ENCODE measurements at regions not wholly inside any gene's neighbourhood (a gene's known extent, or its start where the extent isn't known, plus 50 kb on each side); places are given as distances from the start of the nearest gene placed in this dataset.

DNA sequence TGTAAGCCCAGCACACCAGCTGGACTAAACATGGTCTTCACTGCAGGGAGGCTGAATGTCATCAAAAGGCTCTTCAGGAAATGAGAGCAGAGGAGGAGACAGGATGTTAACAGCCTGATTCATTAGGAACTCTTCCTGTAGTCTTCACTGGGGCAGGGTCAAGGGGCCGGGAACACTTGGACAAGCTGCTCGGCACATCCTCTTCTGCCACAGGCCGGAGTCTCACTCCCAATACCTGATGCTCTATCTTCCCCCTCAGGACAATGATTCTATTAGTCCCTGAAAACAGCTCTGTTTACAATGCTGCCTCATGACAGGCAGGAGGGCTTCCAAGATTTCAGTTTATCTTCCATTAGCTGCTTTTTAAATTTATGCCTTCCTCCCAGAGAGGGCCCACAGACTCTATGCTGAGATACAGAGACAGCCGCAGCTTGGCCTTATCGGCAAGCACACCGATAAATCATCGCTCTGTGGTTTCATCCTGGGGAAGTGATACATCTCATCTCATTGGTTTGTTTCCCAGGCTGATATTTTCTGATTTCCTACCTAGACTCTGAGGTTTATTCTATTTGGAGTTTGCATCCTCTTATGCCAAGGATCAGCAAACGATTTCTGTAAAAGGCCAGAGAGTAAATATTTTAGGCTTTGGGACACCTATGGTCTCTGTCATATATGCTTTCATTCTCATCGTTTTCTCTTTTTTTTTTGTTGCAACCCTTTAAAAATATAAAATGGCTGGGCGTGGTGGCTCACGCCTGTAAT lies 214.0 kb upstream of the ASIC2 start:
- H3K9me3 ChIP-seq, result no peaks in the 10 kb centered on the region
- H3K4me1 ChIP-seq, result no peaks in the 10 kb centered on the region
- no peaks in the 10 kb centered on the region for H3K27me3 ChIP-seq
- no peak for TF ChIP-seq CTCF (IDR thresholded peaks at IDR 0.05)
- intact Hi-C loops (cut with DNase I), result no loop called here
- no peak overlapping the region for H3K27ac ChIP-seq
- H3K4me3 ChIP-seq, result no peak overlapping the region
- ATAC-seq (peak; percentile 58), DNase-seq (no peak)
- no peaks in the 10 kb centered on the region for H3K36me3 ChIP-seq

GRCh38 chr17:33508215-33508614 lies 215.1 kb upstream of the ASIC2 start:
- ATAC-seq (no peak), DNase-seq (no peak)
- no peak overlapping the region for H3K27ac ChIP-seq
- H3K36me3 ChIP-seq, result no peaks in the 10 kb centered on the region
- no peaks in the 10 kb centered on the region for H3K4me1 ChIP-seq
- TF ChIP-seq CTCF (IDR thresholded peaks at IDR 0.05), result no peak
- no peaks in the 10 kb centered on the region for H3K9me3 ChIP-seq
- intact Hi-C loops (cut with DNase I), result no loop called here
- H3K4me3 ChIP-seq, result no peak overlapping the region
- no peaks in the 10 kb centered on the region for H3K27me3 ChIP-seq

DNA sequence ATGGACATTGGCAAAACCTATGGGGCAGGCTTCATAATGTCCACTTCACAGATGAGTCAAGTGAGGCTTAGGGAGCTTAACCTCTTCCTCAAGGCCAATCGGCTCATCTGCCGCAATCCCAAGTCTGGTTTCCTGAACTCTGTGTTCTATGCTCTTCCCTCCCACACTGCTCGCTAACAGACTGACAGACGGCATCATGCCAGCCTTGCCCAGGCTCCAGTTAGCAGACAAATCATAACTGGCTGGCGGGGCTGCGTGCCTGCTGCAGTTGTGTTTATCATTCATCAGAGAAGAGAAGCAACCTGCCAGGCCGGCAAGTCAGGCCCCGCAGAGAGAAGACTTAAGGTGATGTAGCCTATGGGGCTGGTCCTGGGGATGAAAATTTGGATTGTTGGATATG lies 216.2 kb upstream of the ASIC2 start:
- no peak for TF ChIP-seq CTCF (IDR thresholded peaks at IDR 0.05)
- Histone ChIP-seq H3K9me3 (no peaks in the 10 kb centered on the region), H3K4me1 (no peaks in the 10 kb centered on the region), H3K27ac (no peak overlapping the region), H3K36me3 (no peaks in the 10 kb centered on the region), H3K4me3 (no peak overlapping the region), H3K27me3 (no peaks in the 10 kb centered on the region)
- no peak for DNase-seq
- intact Hi-C loops (cut with DNase I), result no loop called here
- ATAC-seq, result no peak

- Histone ChIP-seq H3K4me3 (no peak overlapping the region), H3K27ac (no peak overlapping the region), H3K36me3 (no peaks in the 10 kb centered on the region), H3K27me3 (no peaks in the 10 kb centered on the region), H3K9me3 (no peaks in the 10 kb centered on the region), H3K4me1 (no peaks in the 10 kb centered on the region)
- intact Hi-C loops (cut with DNase I), result no loop called here
- no peak for ATAC-seq
- TF ChIP-seq CTCF (IDR thresholded peaks at IDR 0.05), result no peak
- DNase-seq, result no peak
Measured at GRCh38 chr17:33511670-33512069, 218.6 kb upstream of the ASIC2 start.

DNA sequence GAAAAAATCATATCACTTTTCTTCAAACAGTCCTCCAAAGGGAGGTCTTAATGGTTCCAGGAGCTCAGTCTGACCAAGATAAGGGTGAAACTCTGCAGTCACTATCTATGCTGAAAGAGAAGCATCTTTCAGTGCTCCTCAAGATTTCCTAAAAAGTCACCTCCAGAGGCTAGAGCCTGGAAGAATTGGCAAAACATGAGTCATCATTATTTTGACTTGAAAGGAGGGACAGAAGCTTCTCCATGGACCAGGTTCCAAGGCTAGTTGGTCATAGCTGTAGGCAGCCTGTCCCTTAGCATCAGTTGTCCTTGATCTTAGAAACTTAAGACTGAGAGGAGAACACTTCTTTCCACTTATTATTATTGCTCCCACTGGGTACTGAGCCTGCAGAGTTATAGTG lies 219.0 kb upstream of the ASIC2 start:
- no peaks in the 10 kb centered on the region for H3K9me3 ChIP-seq
- ATAC-seq, result no peak
- H3K4me1 ChIP-seq, result no peaks in the 10 kb centered on the region
- H3K27ac ChIP-seq, result no peak overlapping the region
- no peak for TF ChIP-seq CTCF (IDR thresholded peaks at IDR 0.05)
- no peaks in the 10 kb centered on the region for H3K27me3 ChIP-seq
- intact Hi-C loops (cut with DNase I), result no loop called here
- H3K36me3 ChIP-seq, result no peaks in the 10 kb centered on the region
- no peak overlapping the region for H3K4me3 ChIP-seq
- DNase-seq, result no peak

- H3K36me3 ChIP-seq, result no peaks in the 10 kb centered on the region
- no peak for DNase-seq
- intact Hi-C loops (cut with DNase I), result no loop called here
Measured at GRCh38 chr17:33513769-33514168, 220.7 kb upstream of the ASIC2 start.

More at GRCh38 chr17:33513769-33514168, 220.7 kb upstream of the ASIC2 start:
- no peaks in the 10 kb centered on the region for H3K4me1 ChIP-seq
- no peak overlapping the region for H3K4me3 ChIP-seq
- no peak for ATAC-seq
- H3K27ac ChIP-seq, result no peak overlapping the region
- H3K9me3 ChIP-seq, result no peaks in the 10 kb centered on the region
- H3K27me3 ChIP-seq, result no peaks in the 10 kb centered on the region
- no peak for TF ChIP-seq CTCF (IDR thresholded peaks at IDR 0.05)

All from upper lobe of right lung (tissue), 1 donor.